ENCODE measurements at regions not wholly inside any gene's neighbourhood (a gene's known extent, or its start where the extent isn't known, plus 50 kb on each side); places are given as distances from the start of the nearest gene placed in this dataset.

DNA sequence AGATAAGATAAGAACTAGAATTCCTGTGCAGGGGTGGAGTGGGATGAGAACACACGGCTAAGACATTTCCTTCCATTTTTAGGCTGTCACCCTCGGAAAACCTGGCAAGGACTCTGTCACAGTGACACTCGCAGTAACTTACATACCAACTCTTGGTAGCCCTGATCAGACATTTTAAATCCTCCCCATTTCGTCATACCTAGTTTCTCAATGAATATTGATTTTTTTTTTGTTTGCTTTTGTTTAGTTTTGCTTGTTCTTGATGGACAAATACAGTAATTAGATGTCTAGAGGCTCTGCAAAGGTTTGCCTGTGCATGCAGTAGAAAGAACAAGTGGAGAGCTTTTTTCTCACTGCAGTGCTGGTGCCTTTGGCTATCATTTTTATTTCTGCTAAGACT, 213.0 kb upstream of the FAM83B start:
- no peak for DNase-seq (ENCODE audit: low read depth in 2 of 2)

DNA sequence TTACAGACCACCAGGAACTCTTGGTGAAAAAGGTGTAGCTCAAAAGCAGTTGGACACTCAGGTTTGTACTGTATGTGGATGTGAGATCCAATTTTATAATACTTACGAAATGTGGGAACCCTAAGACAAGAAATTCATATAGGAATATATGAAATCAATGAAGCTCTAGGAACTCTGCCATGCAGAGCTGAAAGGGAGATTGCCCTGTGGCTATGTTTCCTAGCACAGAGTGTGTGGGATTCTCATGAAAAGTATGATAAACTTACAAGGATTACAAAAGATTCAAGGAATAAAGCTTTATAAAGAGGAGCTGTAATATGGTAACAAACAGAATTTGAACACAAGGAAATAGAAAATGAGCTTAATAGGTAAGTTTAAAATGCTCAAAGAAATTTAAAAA, 205.7 kb upstream of the FAM83B start:
- DNase-seq (ENCODE audit: low read depth in 2 of 2) = no peak

DNA sequence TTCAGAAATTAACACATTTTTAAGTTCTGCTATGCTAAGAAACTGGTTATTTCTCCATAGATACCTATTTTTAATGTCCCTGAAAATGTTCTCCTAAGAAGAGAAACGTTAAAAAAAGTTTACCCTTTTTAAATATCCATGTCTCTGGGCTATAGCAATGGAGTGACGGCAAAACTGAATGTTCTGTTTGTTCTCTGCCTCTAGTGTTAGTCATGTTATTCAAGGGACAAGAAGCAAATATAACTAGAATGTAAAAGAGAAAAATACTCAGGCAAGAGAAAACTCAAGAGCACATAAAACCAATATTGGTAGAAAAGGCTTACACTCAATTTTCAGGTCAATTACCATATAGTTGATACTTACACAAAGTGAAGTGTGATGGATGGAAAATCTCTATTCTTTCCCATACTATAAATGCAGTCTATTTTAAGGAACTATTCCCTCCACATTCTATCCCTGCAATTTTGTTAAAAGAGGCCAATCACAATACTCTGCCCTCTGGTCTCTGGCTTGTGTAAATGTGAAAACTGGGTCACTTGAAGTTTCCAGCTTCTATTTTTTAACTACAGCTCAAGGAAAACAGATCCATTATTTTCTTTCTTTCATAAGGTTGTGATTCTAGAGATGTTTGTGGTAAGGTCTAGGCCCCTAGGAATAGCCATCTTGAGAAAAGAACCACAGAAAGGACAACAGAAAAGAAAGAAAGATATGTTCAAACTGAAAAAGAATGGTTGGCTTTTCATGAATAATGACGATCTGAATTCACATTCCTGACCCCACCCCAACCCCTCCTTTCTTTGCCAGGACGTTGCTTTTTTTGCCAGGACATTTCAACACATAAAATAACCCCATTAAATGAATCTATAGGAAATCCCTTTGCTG, 200.3 kb upstream of the FAM83B start:
- DNase-seq (ENCODE audit: low read depth in 2 of 2) = peak in 1 of 2 donors; percentile 33

DNA sequence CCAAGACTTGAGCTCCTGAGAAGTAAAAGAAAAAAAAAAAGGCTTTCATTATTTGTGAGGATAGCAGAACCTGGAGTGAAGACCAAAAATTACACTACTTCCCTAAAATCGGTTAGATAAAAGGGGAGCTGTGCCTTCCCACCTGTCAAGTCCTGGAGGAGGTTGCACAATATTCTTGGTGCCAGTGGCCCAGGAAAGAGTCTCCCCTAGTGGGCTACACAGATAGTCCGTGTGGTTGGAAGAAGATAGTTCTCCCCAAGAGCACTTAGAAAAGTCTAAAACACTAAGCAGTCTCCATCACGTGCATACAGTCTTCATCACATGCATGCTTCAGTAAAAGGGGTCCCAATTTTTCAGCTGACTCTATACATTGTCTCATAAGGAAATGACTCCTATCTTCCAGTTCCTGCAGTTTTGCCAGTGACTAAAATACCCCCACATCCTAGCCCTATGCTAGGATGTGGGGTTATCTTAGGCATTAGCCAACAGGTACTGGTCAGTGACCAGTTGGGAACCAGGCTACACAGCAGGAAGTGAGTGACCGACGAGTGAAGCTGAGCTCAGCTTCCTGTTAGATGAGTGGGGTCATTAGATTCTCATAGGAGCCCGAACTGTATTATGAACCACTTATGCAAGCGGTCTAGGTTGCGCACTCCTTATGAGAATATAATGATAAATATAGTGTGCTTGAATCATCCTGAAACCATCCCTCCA, 199.5 kb upstream of the FAM83B start:
- DNase-seq (ENCODE audit: low read depth in 2 of 2) = peak; percentile 57 to 79

DNA sequence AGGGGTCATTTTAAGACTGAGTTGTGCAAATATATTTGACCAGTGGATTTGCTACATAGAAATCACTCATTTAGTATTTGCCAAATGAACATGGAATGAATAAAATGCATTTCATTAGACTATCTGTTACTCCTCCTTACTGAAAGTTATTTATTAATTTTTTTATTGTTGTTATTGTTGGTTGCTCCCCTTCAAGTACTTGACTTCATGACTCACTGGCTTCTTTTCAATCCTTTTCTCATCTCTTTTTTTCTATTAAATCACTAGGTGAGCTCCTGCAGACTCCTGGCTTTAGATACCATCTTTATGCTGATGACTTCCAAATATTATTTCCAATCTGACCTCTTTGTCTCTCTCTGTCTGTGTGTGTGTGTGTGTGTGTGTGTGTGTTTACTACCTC, 192.2 kb upstream of the FAM83B start:
- DNase-seq (ENCODE audit: low read depth in 2 of 2) = no peak

DNA sequence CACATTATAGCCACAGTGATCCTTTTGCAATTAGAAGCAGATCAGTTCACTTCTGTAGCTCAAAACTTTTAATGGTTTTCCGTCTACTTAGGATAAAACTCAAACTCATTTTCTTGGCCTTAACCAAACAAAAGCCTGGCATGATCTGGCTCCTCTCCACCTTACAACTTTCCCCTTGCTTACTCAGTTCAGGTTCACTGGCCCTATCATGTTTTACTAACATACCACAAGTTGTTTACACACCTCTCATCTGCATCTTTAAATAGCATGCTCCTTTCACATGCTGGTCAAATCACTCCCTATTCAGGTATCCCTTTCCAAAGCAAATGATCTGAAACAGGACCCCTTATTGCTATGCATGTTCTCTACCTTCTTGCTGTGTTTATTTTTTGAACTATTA, 191.4 kb upstream of the FAM83B start:
- no peak for DNase-seq (ENCODE audit: low read depth in 2 of 2)

DNA sequence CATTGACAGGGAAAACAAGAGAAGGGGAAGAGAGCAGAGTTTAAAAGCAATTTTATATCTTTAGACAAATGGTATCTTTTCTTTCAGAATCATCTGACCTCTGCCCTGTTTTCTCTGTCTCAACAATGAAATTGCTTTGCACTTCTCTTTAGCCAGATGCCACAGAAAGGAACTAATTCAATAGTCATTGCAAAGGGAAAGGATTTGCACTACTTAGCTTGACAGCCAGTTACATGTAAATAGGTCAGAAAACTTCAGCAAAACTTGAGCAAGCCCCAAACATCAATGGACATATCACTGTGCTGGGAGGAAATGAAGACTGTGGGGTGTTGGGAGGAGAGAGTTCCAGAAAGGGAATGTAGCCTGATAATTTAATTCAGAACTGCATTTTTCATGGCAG, 181.3 kb upstream of the FAM83B start:
- DNase-seq (ENCODE audit: low read depth in 2 of 2) = no peak

DNA sequence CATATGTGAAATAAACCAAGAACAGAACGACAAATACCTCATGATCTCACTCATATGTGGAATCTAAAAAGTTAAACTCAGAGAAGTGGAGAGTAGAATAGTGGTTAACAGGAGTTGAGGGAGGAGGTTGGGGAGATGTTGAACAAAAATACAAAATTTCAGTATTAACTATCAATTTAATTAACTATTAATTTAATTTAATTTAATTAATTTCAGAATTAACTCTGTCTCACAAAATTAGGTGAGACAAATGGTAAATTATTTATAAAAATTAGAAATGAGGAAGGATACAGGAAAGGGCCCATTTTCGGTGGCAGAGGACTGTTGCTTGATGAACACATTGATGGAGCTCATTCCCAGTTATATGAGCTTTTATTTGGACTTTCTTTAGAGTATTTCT, 166.0 kb upstream of the FAM83B start:
- DNase-seq (ENCODE audit: low read depth in 2 of 2) = no peak

DNA sequence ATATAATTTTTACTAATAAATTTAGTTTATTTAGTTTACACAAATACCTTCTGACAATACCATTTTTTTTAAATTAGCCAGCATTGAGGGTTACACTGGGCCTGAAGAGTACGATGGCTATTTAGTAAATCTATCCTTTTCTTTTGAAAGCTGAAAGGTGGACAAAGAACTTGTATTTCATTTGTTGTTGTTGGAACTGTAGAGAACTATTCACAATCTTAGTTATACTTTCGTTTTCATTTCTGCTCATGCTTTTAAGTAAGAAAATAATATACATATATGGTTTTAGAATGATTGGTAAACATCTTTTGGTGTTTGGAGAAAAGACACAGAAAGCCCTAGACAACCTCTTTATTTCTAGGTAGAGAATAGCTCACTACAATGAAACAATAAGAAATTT, 165.3 kb upstream of the FAM83B start:
- DNase-seq (ENCODE audit: low read depth in 2 of 2) = peak in 1 of 2 donors; percentile 18

DNA sequence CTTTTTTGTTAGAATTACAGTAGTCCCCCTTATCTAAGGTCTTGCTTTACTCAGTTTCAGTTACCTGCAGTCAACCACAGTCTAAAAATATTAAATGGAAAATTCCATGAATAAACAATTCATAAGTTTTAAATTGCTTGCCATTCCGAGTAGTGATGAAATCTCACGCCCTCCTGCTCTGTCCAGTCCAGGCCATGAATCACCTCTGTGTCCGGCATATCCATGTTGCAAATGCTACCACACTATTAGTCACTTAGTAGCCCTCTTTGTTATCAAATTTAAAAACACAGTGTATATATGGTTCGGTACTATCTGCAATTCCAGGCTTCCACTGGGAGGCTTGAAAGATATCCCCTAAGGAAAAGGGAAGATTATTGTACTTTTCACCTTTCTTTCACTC, 164.6 kb upstream of the FAM83B start:
- peak; percentile 56 to 83 for DNase-seq (ENCODE audit: low read depth in 2 of 2)

DNA sequence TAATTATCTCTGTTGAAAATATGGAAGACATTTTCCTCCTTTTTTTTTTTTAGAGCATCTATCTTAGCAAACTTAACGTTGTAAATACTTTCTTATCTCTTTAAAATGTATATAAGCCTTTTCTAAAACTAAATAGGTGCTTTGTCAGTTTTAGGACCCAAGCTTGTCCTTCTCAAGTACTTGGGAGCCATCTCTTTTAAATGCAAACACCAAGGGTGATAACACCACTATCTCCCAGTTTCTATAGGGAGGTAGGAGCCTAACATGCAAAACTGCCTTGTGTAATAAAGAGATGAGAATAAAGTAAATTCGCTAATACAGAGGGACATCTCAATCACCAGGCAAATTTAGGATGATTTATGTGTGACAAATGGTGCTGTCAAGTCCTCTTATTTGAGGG, 157.0 kb upstream of the FAM83B start:
- no peak for DNase-seq (ENCODE audit: low read depth in 2 of 2)

DNA sequence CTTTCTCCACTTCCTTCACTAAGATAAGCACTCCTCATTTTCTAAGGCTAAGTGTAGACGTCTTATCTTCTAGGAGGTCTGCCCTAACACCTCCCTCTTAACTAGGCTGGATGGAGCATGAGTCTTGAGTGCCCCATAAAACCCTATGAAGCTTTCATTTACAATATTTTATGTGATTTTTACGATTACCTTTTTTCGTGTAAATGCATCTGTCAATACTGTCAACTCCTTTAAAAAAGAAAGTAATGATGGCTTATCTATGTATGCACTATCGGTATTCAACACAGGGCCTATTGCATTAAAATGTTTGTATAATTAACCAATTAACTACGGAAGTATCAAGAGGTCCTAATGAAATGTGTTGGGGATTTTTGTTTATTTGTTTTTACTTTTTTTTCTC, 156.0 kb upstream of the FAM83B start:
- no peak for DNase-seq (ENCODE audit: low read depth in 2 of 2)

DNA sequence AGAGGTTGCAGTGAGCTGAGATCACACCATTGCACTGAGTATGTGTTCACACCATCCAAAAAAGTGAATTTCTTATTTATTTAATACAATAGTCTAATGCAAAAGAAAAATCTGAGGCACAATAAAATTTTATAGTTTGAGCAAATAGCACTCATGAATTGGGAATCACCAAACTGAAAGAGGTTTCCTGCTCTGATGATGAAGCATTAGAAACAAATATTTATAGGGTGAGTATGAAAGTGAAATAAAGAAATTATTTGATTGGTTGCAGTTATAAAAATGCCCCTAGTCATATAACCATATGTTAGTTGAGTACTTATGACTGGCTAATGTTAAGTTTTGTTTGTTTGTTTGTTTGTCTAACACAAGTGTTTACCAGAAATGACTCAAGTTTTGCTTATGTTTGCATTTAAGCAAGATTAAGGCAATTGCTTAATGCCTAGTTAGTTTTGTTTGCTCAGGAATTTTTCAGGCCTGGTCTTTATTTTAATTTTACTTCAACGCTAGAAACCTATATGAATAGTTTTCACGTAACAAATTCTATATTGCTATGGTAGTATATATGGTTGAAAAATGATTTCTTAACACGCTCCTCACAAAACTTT, 151.5 kb upstream of the FAM83B start:
- DNase-seq (ENCODE audit: low read depth in 2 of 2) = no peak

DNA sequence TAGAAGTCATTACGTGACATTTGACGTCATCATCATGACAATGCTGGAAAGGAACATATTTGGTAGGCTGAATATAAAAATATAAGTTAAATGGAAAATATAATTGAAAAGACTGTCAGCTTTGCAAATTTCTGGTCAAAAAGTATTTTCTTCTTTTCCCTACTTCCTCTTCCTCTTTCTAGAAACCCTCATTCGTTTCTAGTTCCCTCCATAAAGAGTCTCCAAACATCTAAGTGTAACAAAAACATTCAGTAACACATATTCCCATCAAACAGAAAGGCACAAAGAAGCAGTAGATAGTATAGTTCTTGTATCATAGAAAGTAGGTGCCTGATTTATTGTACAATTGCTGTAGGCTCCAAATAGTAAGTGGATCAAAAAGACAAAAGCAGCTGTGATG, 150.8 kb upstream of the FAM83B start:
- no peak for DNase-seq (ENCODE audit: low read depth in 2 of 2)

DNA sequence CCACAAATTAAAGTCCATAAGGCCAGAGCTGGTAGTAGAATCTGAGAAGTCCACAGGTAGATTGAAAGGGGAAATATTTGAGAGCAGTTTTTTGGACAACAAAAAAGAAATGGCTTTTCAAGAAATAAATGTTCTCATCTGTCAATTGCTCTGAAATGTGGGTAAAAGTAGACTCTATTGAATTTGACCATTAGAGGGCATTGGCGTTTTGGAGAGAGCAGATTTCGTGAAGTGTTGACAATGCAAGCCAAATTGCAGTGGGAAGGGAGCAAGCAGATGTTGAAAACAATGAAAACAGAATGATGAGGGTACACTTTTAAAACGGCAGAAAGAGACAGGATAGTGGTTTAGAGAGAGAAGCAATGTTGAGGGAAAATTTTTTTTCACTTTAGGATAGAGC, 149.1 kb upstream of the FAM83B start:
- DNase-seq (ENCODE audit: low read depth in 2 of 2) = no peak

DNA sequence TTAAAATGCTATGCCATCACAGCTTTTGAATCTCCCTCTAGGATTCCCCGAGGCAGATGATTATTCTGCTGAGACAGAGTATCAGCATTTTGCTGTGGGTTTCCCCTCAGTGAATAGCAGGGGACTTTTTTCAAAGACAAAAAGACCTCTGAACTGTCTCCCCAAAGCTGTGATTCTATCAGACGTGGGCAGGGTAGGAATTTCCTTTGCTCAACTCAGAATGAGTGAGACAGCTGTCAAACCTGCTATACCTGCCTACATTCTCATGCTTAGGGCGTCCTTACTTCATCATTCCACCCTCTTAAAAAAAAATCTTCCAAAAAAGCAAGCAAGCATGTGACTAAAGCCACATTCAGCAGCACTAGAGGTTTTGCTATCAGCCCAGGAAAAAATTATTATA, 147.6 kb upstream of the FAM83B start:
- DNase-seq (ENCODE audit: low read depth in 2 of 2) = no peak

DNA sequence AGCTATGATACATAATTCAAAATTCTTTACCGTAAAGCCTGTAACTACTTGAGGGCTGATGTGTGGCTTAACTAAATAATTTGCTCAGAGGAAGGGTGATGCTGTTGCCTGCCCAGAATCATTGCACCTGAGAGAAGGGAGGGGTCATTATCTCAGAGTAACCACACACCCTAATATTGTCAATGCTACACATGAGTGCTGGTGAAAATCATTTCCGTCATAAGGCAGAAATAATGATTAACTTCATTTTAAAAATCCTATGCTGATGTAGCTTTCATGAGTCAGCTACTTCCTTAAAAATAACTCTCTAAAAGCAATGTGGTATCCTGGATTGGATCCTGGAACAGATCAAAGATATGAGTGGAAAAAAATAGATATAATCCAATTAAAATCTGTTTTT, 146.4 kb upstream of the FAM83B start:
- no peak for DNase-seq (ENCODE audit: low read depth in 2 of 2)

DNA sequence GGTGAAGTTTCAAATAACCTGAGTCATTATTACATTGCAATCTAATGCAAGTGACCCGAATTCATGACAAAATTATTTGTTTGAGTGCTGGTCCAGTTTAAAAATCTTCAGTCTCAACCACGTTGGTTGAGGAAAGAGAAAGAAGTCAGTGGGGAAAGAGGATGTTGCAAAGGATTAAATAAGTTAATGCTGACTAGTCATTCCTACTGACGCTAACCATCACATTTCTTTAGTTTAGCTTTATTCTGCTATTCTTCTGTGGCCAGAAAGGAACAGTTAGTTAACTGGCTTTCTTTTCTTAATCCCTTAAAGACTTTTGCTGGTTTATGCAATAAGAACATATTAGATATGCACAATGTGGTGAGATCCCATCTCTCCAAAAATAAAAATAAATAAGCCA, 143.8 kb upstream of the FAM83B start:
- no peak for DNase-seq (ENCODE audit: low read depth in 2 of 2)

DNA sequence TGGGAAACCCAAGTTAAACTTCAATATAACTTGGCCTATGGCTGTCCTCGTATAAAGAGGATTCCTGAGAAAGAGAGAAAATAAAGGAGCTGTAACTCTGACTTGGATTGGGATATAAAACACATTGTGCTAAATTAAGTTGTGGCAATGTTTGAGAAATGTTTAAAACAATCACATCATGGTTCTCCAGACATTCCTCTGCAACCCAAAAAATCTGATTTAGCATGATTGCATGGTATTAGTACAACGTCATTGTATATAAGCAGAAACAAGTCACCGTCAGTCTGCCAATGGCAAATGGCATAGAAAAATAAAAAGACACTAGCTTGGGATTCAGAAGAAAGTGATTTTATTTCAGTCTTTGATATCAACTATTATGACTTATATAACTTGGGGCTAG, 140.2 kb upstream of the FAM83B start:
- no peak for DNase-seq (ENCODE audit: low read depth in 2 of 2)

DNA sequence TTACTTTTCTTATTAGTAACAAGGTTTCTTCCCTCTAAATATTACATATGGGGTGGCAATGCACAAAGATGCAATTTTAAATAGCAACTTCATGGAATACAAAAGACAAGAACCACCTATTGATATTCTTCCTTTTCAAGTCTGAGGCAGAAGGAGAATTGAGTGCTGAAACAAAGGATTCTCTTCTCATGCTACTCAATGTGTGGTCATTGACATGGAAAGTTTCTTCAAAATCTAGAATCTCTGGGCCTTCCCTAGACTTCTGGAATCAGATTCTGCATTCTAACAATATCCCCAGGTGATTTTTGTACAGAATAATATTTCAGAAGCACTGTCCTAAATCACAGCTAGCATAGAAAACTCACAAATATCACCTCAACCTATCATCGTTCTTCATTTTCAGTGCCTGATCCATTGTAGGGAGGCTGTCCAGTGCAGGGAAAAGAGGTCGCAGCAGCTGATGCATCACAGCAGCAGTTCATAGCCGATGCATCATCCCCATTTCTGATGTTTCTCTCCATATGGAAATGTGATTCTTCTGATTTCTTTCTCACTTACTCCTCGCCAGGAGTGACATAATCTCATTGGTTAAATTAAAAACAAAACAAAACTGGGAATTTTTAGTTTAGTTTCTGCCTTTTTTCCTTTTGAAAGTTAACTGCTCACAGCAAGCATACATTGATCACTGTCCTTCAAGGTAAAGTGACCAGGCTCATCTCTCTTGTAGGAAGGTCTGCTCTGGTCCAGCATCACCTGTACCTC, 139.5 kb upstream of the FAM83B start:
- no peak for DNase-seq (ENCODE audit: low read depth in 2 of 2)

DNA sequence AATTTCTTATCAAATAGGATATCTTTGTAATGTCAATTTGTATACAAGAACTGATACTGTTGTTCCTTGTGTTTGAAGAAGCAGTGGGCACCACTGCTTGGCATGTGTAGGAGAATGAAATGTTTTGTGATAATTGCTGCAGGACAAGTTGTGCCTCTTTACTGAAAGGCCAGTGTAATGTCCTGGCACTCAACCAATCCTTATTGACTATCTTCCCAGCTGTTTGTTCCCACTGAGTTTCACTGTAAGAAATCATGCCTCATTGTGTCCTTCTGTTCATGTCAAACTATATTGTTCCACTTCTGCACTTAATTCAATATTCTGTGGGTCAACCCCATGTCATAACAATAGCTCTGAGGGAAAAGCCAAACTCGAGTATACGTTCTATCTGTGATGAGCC, 136.1 kb upstream of the FAM83B start:
- no peak for DNase-seq (ENCODE audit: low read depth in 2 of 2)

DNA sequence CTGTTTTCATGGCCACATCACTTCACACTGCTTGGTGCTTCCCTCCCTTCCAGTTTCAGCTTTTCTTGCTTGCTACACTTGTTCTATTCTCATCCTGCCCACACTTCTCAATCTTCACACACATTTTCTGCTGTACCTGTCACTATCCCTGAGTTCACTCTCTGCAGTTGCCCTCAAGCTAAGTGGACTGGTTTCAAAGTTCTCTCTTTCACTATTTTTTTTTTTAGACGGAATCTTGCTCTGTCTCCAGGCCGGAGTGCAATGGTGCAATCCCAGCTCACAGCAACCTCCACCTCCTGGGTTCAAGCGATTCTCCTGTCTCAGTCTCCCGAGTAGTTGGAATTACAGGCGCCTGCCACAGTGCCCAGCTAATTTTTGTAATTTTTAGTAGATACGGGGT, 130.6 kb upstream of the FAM83B start:
- no peak for DNase-seq (ENCODE audit: low read depth in 2 of 2)
